HEK293T (cell line): ENCODE measurements at regions not wholly inside any gene's neighbourhood (a gene's known extent, or its start where the extent isn't known, plus 50 kb on each side); places are given as distances from the start of the nearest gene placed in this dataset.

Experiments used
- CTCF ChIA-PET: fragments of 350-600 bp; formaldehyde crosslinking; extraction: SDS; loops from one replicate; lab custom pipeline; 2021; ENCODE audit warnings: antibody characterized with exemption, inconsistent platforms; lab: Yijun Ruan, JAX
- POLR2A ChIA-PET: fragments of 350-600 bp; formaldehyde crosslinking; extraction: SDS; loops from one replicate; lab custom pipeline; 2020; ENCODE audit warnings: antibody characterized with exemption, inconsistent platforms; lab: Yijun Ruan, JAX
- DNase-seq: peaks from one replicate; pipeline ENCODE4 v3.0.0; 2012; ENCODE audit warnings: mixed read lengths; ENCODE audit errors: extremely low spot score
- ARNT ChIP-seq: fragments of 450-650 bp; IDR thresholded peaks from 2 replicates; pipeline ENCODE4 v1.6.1; 2017; ENCODE audit warnings: mild to moderate bottlenecking
- BHLHE40 ChIP-seq: fragments of 450-650 bp; IDR thresholded peaks from 2 replicates; pipeline ENCODE4 v1.6.1; 2016; ENCODE audit warnings: mild to moderate bottlenecking, moderate library complexity, borderline replicate concordance
- CTBP1 ChIP-seq: fragments of 450-650 bp; IDR thresholded peaks from 2 replicates; pipeline ENCODE4 v1.6.1; 2016; ENCODE audit warnings: borderline replicate concordance
- ELF4 ChIP-seq: fragments of 450-650 bp; IDR thresholded peaks from 2 replicates; pipeline ENCODE4 v1.6.1; 2017; ENCODE audit warnings: antibody characterized with exemption
- FOXA1 ChIP-seq: fragments of 450-650 bp; IDR thresholded peaks from 2 replicates; pipeline ENCODE4 v1.6.1; 2016; ENCODE audit warnings: mild to moderate bottlenecking
- FOXK2 ChIP-seq: fragments of 450-650 bp; IDR thresholded peaks from 2 replicates; pipeline ENCODE4 v1.6.1; 2016; ENCODE audit warnings: mild to moderate bottlenecking
- FOXM1 ChIP-seq: fragments of 450-650 bp; IDR thresholded peaks from 2 replicates; pipeline ENCODE4 v1.6.1; 2017; ENCODE audit warnings: mild to moderate bottlenecking, borderline replicate concordance
- HDGF ChIP-seq: fragments of 450-650 bp; IDR thresholded peaks from 2 replicates; pipeline ENCODE4 v1.6.1; 2017; ENCODE audit warnings: antibody characterized with exemption, borderline replicate concordance
- L3MBTL2 ChIP-seq: fragments of 450-650 bp; conservative IDR thresholded peaks from 2 replicates; pipeline ENCODE4 v1.6.1; 2016; ENCODE audit warnings: mild to moderate bottlenecking
- LEF1 ChIP-seq: fragments of 450-650 bp; IDR thresholded peaks from 2 replicates; pipeline ENCODE4 v1.6.1; 2017; ENCODE audit warnings: mild to moderate bottlenecking, borderline replicate concordance
- NFRKB ChIP-seq: fragments of 450-650 bp; IDR thresholded peaks from 2 replicates; pipeline ENCODE4 v1.6.1; 2016; ENCODE audit warnings: mild to moderate bottlenecking, moderate library complexity
- SP1 ChIP-seq: fragments of 450-650 bp; IDR thresholded peaks from 2 replicates; pipeline ENCODE4 v1.6.1; 2017
- SUZ12 ChIP-seq: fragments of 450-650 bp; IDR thresholded peaks from 2 replicates; pipeline ENCODE4 v1.6.1; 2016; ENCODE audit warnings: mild to moderate bottlenecking
- TARDBP ChIP-seq: fragments of 450-650 bp; IDR thresholded peaks from 2 replicates; pipeline ENCODE4 v1.6.1; 2016
- ZNF384 ChIP-seq: fragments of 450-650 bp; IDR thresholded peaks from 2 replicates; pipeline ENCODE4 v1.6.1; 2016
- TF ChIP-seq, protein P1 (sequence below): fragments of 450-650 bp; IDR thresholded peaks from 2 replicates; pipeline ENCODE4 v1.6.1; 2016

GRCh38 chr9:129239946-129240490 lies 62.0 kb upstream of the IER5L start:
- ChIA-PET POLR2A (interaction anchor here (0.8 kb wide), 1 partner anchor 384 kb away, joined by 4 read pairs; no protein-coding TSS in a partner anchor), CTCF (no interaction called here)
- no peak for DNase-seq
- TF ChIP-seq SP1: no peak

- POLR2A ChIA-PET: interaction anchor here (1.4 kb wide), 1 partner anchor 10 kb away, joined by 3 read pairs; no protein-coding TSS in a partner anchor
- CTCF ChIA-PET: interaction anchor here (1.1 kb wide), 1 partner anchor 64 kb away, joined by 3 read pairs; no protein-coding TSS in a partner anchor
- no peak for DNase-seq
- no peak for TF ChIP-seq ZNF384
- no peak for TF ChIP-seq SUZ12
- TF ChIP-seq FOXA1: no peak
- TF ChIP-seq LEF1: no peak
- TF ChIP-seq ELF4: no peak
- TF ChIP-seq BHLHE40: no peak
- TF ChIP-seq SP1: no peak
- no peak for TF ChIP-seq HDGF
- TF ChIP-seq, protein P1, sequence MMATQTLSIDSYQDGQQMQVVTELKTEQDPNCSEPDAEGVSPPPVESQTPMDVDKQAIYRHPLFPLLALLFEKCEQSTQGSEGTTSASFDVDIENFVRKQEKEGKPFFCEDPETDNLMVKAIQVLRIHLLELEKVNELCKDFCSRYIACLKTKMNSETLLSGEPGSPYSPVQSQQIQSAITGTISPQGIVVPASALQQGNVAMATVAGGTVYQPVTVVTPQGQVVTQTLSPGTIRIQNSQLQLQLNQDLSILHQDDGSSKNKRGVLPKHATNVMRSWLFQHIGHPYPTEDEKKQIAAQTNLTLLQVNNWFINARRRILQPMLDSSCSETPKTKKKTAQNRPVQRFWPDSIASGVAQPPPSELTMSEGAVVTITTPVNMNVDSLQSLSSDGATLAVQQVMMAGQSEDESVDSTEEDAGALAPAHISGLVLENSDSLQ: no peak
- no peak for TF ChIP-seq CTBP1
- no peak for TF ChIP-seq FOXM1
These were observed 59.7 kb upstream of the IER5L start for GRCh38 chr9:129237803-129238202.

DNA sequence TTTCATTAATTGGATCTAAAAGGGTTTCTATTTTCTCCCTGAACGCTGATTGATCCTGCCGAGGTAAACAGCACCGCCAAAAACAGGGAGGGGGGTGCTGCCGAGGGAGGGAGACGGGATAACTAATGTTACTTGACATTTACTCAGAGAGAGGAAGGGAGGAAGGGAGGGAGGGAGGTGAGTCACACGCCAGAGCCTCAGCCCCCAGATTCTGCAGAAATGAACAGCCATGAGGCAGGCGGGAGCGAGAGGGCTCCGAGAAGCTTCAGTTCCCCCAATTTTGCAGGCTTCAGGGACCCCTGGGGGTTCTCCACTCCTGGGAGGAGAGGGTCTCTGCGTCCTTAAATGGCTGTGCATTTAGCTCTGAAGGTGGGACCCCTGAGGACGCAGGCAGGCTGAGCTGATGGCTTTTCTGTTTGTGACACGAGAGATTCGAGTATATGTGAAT lies 59.1 kb upstream of the IER5L start:
- POLR2A ChIA-PET: interaction anchor here (1.1 to 1.4 kb wide), 2 partner anchors 10 to 223 kb away, joined by 3 read pairs; no protein-coding TSS in a partner anchor
- CTCF ChIA-PET: no interaction called here
- TF ChIP-seq TARDBP: no peak
- TF ChIP-seq ELF4: no peak
- no peak for TF ChIP-seq FOXK2
- no peak for TF ChIP-seq SP1
- TF ChIP-seq HDGF: no peak
- no peak for TF ChIP-seq NFRKB
- no peak for TF ChIP-seq SUZ12
- no peak for TF ChIP-seq L3MBTL2
- TF ChIP-seq FOXA1: no peak
- TF ChIP-seq ARNT: no peak
- TF ChIP-seq BHLHE40: no peak
- no peak for TF ChIP-seq LEF1
- no peak for TF ChIP-seq FOXM1
- TF ChIP-seq CTBP1: no peak
- TF ChIP-seq, protein P1: no peak
- TF ChIP-seq ZNF384: no peak
- DNase-seq: no peak

DNA sequence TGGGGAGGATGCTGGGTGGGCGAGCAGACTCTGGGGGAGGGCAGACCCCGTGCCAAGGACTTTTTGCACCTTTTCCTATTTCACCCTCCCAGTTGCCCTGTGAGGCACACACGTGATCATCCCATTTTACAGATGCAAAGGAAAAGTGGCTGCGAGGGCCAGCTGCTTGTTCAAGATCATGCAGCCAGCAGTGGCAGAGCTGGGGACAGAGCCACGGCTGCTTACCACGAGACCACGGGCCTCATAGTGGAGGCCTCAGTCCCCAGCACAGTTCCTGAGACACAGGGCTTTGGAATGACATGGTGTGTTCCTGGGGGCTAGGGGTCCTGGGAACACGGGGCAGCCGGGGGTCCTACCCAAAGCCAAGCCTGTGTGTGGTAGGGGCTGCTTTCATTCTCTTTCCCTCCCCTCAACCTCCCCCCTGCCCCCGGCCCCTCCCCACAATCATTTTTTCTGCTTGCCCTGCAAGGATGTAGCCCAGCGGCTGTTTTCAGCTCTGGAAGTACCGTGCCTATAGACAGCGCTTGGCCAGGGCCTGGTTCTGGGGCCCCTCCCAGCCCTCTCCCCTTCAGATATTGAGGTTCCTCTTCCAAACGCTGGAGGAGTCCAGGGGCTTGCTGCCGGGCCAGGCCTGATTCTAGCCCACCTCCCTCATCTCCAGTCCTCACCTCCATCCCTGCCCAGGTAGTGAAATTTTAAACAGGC lies 58.5 kb upstream of the IER5L start:
- ChIA-PET POLR2A (interaction anchor here (1.1 kb wide), 1 partner anchor 224 kb away, joined by 3 read pairs; no protein-coding TSS in a partner anchor), CTCF (interaction anchor here (0.6 kb wide), 1 partner anchor 60 kb away, joined by 3 read pairs; no protein-coding TSS in a partner anchor)
- no peak for DNase-seq
- no peak for TF ChIP-seq ELF4
- no peak for TF ChIP-seq ZNF384
- no peak for TF ChIP-seq FOXM1
- TF ChIP-seq, protein P1: no peak
- no peak for TF ChIP-seq BHLHE40
- no peak for TF ChIP-seq LEF1
- no peak for TF ChIP-seq ARNT
- no peak for TF ChIP-seq FOXA1
- no peak for TF ChIP-seq SP1
- no peak for TF ChIP-seq L3MBTL2
- no peak for TF ChIP-seq CTBP1
- no peak for TF ChIP-seq SUZ12
- TF ChIP-seq TARDBP: no peak
- no peak for TF ChIP-seq HDGF
- TF ChIP-seq FOXK2: no peak
- no peak for TF ChIP-seq NFRKB

DNA sequence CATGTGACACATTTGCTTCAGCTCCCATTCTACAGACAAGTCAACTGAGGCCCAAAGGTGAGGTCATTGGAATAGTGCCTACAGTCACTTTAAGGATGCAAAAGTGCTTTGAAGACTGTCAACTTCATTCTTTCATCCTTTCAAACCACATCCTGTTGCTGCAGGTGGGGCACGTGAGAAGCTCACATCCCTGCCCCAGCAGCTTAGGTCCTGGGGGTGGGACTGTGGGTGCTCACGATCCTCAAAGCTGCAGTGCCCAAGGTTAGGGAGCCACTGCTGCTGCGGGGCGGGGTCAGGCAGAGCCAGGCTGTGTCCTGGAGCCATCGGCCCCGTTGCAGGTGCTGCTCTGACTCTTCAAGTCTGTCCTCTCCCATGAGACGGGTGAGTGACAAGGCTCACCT lies 57.9 kb upstream of the IER5L start:
- ChIA-PET CTCF (interaction anchor here (0.6 kb wide), 2 partner anchors 60 to 372 kb away, joined by 3 to 6 read pairs; no protein-coding TSS in a partner anchor), POLR2A (no interaction called here)
- TF ChIP-seq LEF1 (no peak), FOXK2 (no peak), TARDBP (no peak), SUZ12 (no peak)
- TF ChIP-seq, protein P1: no peak
- DNase-seq: no peak
